K562 (cell line): ENCODE measurements at regions not wholly inside any gene's neighbourhood (a gene's known extent, or its start where the extent isn't known, plus 50 kb on each side); places are given as distances from the start of the nearest gene placed in this dataset.

Experiments used
- ATAC-seq: fragments of 200-7000 bp; cut with Tn5 transposase; 3 replicates; pipeline ENCODE4 v1.9.1; 2020; ENCODE audit warnings: moderate library complexity
- BruUV-seq: library from RNA; stranded (reverse); fragments of 400-500 nt; replicated peaks from 2 replicates; lab custom pipeline; 2021; lab: Mats Ljungman, UMichigan
- CTCF ChIA-PET: fragments of 300-600 bp; formaldehyde crosslinking; extraction: SDS; loops from one replicate; lab custom pipeline; 2021; ENCODE audit warnings: low intra/inter-chr PET ratio; lab: Yijun Ruan, JAX
- POLR2A ChIA-PET: fragments of 300-600, 350-650 bp; sonication (Branson Sonifier 250); formaldehyde crosslinking; extraction: SDS; loops from one replicate; lab custom pipeline; 2021; ENCODE audit warnings: antibody characterized with exemption, inconsistent platforms; lab: Yijun Ruan, JAX
- DNase-seq, 4 experiments: peaks; one replicate each; pipeline versions ENCODE4 v3.0.0 to v3.0.0-alpha.2; 2011 to 2018; ENCODE audit warnings: low spot score in 3 of 4, mixed read lengths in 3 of 4; ENCODE audit errors: extremely low read depth in 1 of 4
- FAIRE-seq: peaks from 2 replicates; lab custom pipeline; 2011; peaks lifted over from hg19 to GRCh38; lab: Jason Lieb, UNC
- H2AFZ ChIP-seq: 2 replicates; pipeline ENCODE4 v1.6.0; 2011; ENCODE audit warnings: low read depth, low read length, control low read depth, inconsistent platforms
- H3K27ac ChIP-seq: fragments of 200-600 bp; 3 replicates; pipeline ENCODE4 v1.8.0; 2011; ENCODE audit warnings: low read depth, mild to moderate bottlenecking, control low read depth, inconsistent platforms, low read length, moderate library complexity, mixed read lengths; ENCODE audit errors: extremely low read depth
- H3K27me3 ChIP-seq, 2 experiments: fragments of 300-600 bp in 1 of 2; 2 replicates in 1 of 2; 3 replicates in 1 of 2; pipeline versions ENCODE4 v1.6.0 to v1.8.0; 2011; ENCODE audit warnings: inconsistent platforms in 2 of 2, low read length in 2 of 2, mild to moderate bottlenecking in 1 of 2, mixed read lengths in 1 of 2, moderate library complexity in 1 of 2; ENCODE audit not compliant: control insufficient read depth in 2 of 2, insufficient read depth in 2 of 2
- H3K36me3 ChIP-seq: fragments of 300-600 bp; 3 replicates; pipeline ENCODE4 v1.8.0; 2011; ENCODE audit warnings: mild to moderate bottlenecking, low read length, inconsistent platforms; ENCODE audit not compliant: control insufficient read depth, insufficient read depth
- H3K4me1 ChIP-seq, 2 experiments: fragments of 200-600 bp in 1 of 2; replicated peaks in 1 of 2; 2 replicates in 1 of 2; 3 replicates in 1 of 2; pipeline versions ENCODE4 v1.5.1 to v1.8.0; 2011; ENCODE audit warnings: inconsistent platforms in 2 of 2, low read length in 2 of 2, mild to moderate bottlenecking in 1 of 2, mixed read lengths in 1 of 2, moderate library complexity in 1 of 2; ENCODE audit not compliant: control insufficient read depth in 2 of 2, insufficient read depth in 2 of 2
- H3K4me2 ChIP-seq: 2 replicates; pipeline ENCODE4 v1.6.1; 2011; ENCODE audit warnings: low read length, control low read depth, inconsistent platforms, mixed read lengths; ENCODE audit not compliant: insufficient read depth
- H3K4me3 ChIP-seq: fragments of 200-600 bp; sonication (generic), shearing (Covaris generic); 2 replicates; pipeline ENCODE4 v1.5.1; 2016; ENCODE audit warnings: control low read depth, inconsistent platforms
- H3K79me2 ChIP-seq: fragments of 200-600 bp; 3 replicates; pipeline ENCODE4 v1.8.0; 2011; ENCODE audit warnings: low read length, inconsistent platforms; ENCODE audit not compliant: control insufficient read depth, insufficient read depth
- H3K9ac ChIP-seq, 2 experiments: 2 replicates each; pipeline versions ENCODE4 v1.6.0 to v1.6.1; 2011; ENCODE audit warnings: low read depth in 2 of 2, low read length in 2 of 2, control low read depth in 1 of 2, inconsistent platforms in 1 of 2, mild to moderate bottlenecking in 1 of 2, mixed read lengths in 1 of 2; ENCODE audit not compliant: insufficient read depth in 1 of 2
- H3K9me1 ChIP-seq: one replicate; pipeline ENCODE4 v1.6.0; 2011; ENCODE audit warnings: inconsistent platforms, mild to moderate bottlenecking, low read length, moderate library complexity; ENCODE audit not compliant: control insufficient read depth, insufficient read depth
- H3K9me3 ChIP-seq: replicated peaks from 2 replicates; pipeline ENCODE4 v1.5.1; 2011; ENCODE audit warnings: low read depth, low read length, inconsistent platforms; ENCODE audit not compliant: control insufficient read depth, insufficient read depth
- H4K20me1 ChIP-seq: replicated peaks from 2 replicates; pipeline ENCODE4 v1.6.1; 2011; ENCODE audit warnings: low read length, inconsistent platforms, mixed read lengths; ENCODE audit not compliant: control insufficient read depth, insufficient read depth
- CREB3 ChIP-seq: fragments of 450-650 bp; conservative IDR thresholded peaks from 2 replicates; pipeline ENCODE4 v1.6.1; 2016; ENCODE audit warnings: missing genetic modification characterization, low read depth, mild to moderate bottlenecking, missing compliant biosample characterization, moderate library complexity
- HNRNPH1 ChIP-seq: fragments of 200-400 bp; formaldehyde crosslinking; optimal IDR thresholded peaks from 2 replicates; pipeline ENCODE3; 2017; ENCODE audit warnings: low read depth, mild to moderate bottlenecking, low read length, moderate library complexity
- ID3 ChIP-seq, 2 experiments: fragments of 250-450 bp in 1 of 2; fragments of 450-650 bp in 1 of 2; sonication (Bioruptor Pico) in 1 of 2; IDR thresholded peaks; 2 replicates each; pipeline versions ENCODE4 v1.6.1 to v1.8.0; 2016 to 2021; ENCODE audit warnings: mild to moderate bottlenecking in 2 of 2, moderate library complexity in 2 of 2, missing compliant biosample characterization in 1 of 2, missing genetic modification characterization in 1 of 2
- NCOA2 ChIP-seq, 2 experiments: fragments of 450-650 bp; IDR thresholded peaks; 2 replicates each; pipeline ENCODE4 v1.6.1; 2018; ENCODE audit warnings: mild to moderate bottlenecking in 2 of 2, moderate library complexity in 1 of 2; ENCODE audit not compliant: partially characterized antibody in 2 of 2
- PCBP1 ChIP-seq: fragments of 200-400 bp; formaldehyde crosslinking; IDR thresholded peaks from 2 replicates; pipeline ENCODE4 v1.6.1; 2018; ENCODE audit warnings: mild to moderate bottlenecking, low read depth, low read length; ENCODE audit not compliant: poor library complexity, severe bottlenecking
- PCBP2 ChIP-seq: fragments of 200-400 bp; formaldehyde crosslinking; IDR thresholded peaks from 2 replicates; pipeline ENCODE4 v1.6.1; 2018; ENCODE audit warnings: low read length, low read depth, mild to moderate bottlenecking, moderate library complexity; ENCODE audit not compliant: poor library complexity, severe bottlenecking
- POLR3G ChIP-seq: IDR thresholded peaks from 2 replicates; pipeline ENCODE4 v1.6.1; 2011; ENCODE audit not compliant: insufficient read length, insufficient replicate concordance; ENCODE audit errors: extremely low read depth
- PTRF ChIP-seq: fragments of 450-650 bp; IDR thresholded peaks from 2 replicates; pipeline ENCODE4 v1.6.1; 2016; ENCODE audit warnings: mild to moderate bottlenecking, missing genetic modification characterization, missing compliant biosample characterization
- SRSF9 ChIP-seq: fragments of 200-400 bp; formaldehyde crosslinking; IDR thresholded peaks from 2 replicates; pipeline ENCODE4 v1.6.1; 2017; ENCODE audit warnings: low read depth, low read length, borderline replicate concordance
- ZBTB40 ChIP-seq, 2 experiments: fragments of 450-650 bp in 1 of 2; sonication (generic) in 1 of 2; formaldehyde crosslinking in 1 of 2; IDR thresholded peaks; 2 replicates each; pipeline versions ENCODE4 v1.7.1 to v1.9.0; 2016 to 2022; ENCODE audit warnings: inconsistent platforms in 1 of 2, mild to moderate bottlenecking in 1 of 2, missing genetic modification reagents in 1 of 2
- ZNF77 ChIP-seq: fragments of 250-450 bp; sonication (Bioruptor Pico); IDR thresholded peaks from 2 replicates; pipeline ENCODE4 v1.5.0; 2020
- ZZZ3 ChIP-seq: fragments of 450-650 bp; IDR thresholded peaks from 2 replicates; pipeline ENCODE4 v1.6.1; 2016; ENCODE audit warnings: antibody characterized with exemption, mild to moderate bottlenecking, moderate library complexity
- WGBS: fragments of 100-300 bp; shearing (Covaris generic); methylation state at CpG from one replicate; pipeline ENCODE4 v1.1.6; 2016; ENCODE audit warnings: low coverage, mixed read lengths; ENCODE audit not compliant: insufficient coverage; ENCODE audit errors: missing lambda C conversion rate; 5-methylcytosine and 5-hydroxymethylcytosine counted together
- in situ Hi-C: fragments of 300-500 bp; cut with MboI; formaldehyde crosslinking; loops from 4 replicates; pipeline ENCODE4 v1.15.0; 2018; ENCODE audit warnings: inconsistent platforms, mixed read lengths
- intact Hi-C: fragments of 100-400 bp; cut with micrococcal nuclease; formaldehyde crosslinking; loops from 2 replicates; pipeline ENCODE4 v1.14.2; 2022

GRCh38 chr6:129932321-129932720 lies 71.2 kb upstream of the TMEM244 start:
- Histone ChIP-seq H3K36me3 (no peaks in the 10 kb centered on the region), H3K4me3 (no peak overlapping the region), H3K4me1 (no peaks in the 10 kb centered on the region; a peak in 1 of 5 replicates), H3K79me2 (no peaks in the 10 kb centered on the region), H3K9ac (no peak overlapping the region), H3K27me3 (no peaks in the 10 kb centered on the region), H3K9me1 (no peaks in the 10 kb centered on the region), H2AFZ (no peak overlapping the region), H3K4me2 (no peak overlapping the region), H3K9me3 (no peaks in the 10 kb centered on the region), H4K20me1 (no peaks in the 10 kb centered on the region), H3K27ac (no peak overlapping the region)
- POLR2A ChIA-PET, result no interaction called here
- in situ Hi-C loops, result no loop called here
- 64% methylated on average over 1 of the region's 1 CpG for WGBS
- CTCF ChIA-PET, result no interaction called here
- DNase-seq (no peak), FAIRE-seq (no peak), ATAC-seq (no peak)
- no TSS peak for BruUV-seq
- intact Hi-C loops, result no loop called here
- TF ChIP-seq ZBTB40 (IDR thresholded peaks at IDR 0.05) (no peak), ZBTB40 (CRISPR knock-in tag; IDR thresholded peaks at IDR 0.05) (no peak), ZNF77 (CRISPR knock-in tag) (no peak), PTRF (tag) (no peak), SRSF9 (no peak), PCBP2 (peak; percentile 77), CREB3 (tag) (no peak), PCBP1 (peak; percentile 54), ID3 (CRISPR knock-in tag; IDR thresholded peaks at IDR 0.05) (no peak), ID3 (tag; IDR thresholded peaks at IDR 0.05) (no peak), ZZZ3 (no peak), HNRNPH1 (no peak), NCOA2 (IDR thresholded peaks at IDR 0.05; ENCODE audit: partially characterized antibody in 2 of 2) (no peak), POLR3G (no peak)
